HG03108 (cell line): ENCODE measurements at regions not wholly inside any gene's neighbourhood (a gene's known extent, or its start where the extent isn't known, plus 50 kb on each side); places are given as distances from the start of the nearest gene placed in this dataset.
"Not testable (repeated sequence)": the region's sequence is repeated elsewhere in the genome, so short reads cannot be mapped to it uniquely, and the experiment has no call there.

Experiments used
- ATAC-seq: cut with Tn5 transposase; IDR thresholded peaks from one replicate; pipeline ENCODE4 v1.9.1; 2021; ENCODE audit warnings: moderate library complexity; ENCODE audit not compliant: unreplicated experiment

DNA sequence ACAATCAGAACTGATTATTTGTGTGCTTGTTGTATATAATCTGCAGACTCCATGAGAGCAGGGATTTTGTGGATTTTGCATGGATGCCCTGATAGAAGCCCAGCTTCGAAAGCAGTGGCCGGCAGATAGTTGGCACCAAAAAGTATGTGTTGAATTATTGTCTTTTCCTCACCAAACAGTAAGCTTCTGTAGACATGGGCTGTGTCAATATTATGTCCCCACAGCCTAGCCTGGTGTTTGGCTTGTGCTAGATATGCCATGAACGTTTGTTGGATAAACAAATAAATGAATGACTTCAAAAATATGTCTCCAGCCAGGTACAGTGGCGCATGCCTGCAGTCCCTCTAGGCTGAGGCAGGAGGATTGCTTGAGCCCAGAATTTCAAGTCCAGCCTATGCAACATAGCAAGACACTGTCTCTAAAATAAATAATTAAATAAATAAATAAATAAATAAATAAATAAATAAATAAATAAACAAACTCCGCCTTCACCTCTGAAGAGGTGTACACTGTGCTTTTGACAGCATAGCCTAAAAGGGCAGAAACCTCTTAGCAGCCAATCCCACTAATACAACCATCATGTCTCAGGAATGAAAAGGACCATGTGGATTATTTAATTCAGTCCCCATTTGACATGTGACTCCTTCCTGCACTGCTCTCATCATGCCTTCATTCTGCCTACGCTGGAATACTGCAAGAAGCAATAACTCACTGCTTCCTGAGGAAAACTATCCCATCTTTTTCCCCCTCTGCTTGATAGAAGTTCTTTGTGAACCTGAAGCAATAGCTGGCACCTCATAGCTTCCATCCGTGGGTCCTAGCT lies 335.2 kb downstream of the FBXW7 start:
- ATAC-seq, result no peak

GRCh38 chr4:152197211-152197610 lies 338.7 kb downstream of the FBXW7 start:
- ATAC-seq, result no peak

DNA sequence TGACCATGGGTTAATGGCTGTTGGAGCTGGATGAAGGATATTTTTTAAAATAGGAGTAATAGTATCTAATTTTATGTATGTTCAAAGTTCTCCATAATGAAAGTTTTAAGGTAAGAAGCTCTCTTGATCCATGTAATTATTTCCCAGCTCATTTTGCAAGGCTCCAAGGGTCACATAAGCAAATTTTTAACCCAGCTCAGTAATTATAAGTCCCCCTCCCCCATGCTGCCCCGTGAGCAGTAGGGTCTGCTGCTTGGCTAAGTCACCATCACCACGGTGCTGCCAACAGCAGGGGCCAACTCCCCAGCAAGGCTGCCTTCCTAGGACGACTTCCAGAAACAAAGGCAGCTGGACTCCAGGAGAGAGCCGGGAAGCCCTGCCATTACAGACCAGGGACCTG lies 340.0 kb downstream of the FBXW7 start:
- ATAC-seq, result no peak

DNA sequence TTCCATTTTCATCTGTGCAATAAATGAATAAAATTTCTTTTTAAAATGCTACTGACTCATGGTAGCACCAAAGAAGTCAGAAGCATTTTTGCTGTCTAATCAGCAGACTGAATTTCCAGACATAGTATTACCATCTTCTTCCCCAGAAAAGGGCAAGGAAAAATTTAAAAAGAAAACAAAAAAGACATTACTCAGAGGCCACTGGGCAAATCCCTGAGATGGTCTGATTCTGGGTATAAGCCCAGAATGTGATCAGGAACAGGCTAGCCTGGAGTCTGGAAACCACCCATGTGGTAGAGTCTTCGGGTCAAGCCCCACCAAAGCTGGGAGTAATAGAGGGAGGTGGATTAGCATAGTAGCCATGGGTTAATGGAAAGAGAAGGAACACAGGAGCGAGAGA lies 342.8 kb downstream of the FBXW7 start:
- ATAC-seq, result no peak

DNA sequence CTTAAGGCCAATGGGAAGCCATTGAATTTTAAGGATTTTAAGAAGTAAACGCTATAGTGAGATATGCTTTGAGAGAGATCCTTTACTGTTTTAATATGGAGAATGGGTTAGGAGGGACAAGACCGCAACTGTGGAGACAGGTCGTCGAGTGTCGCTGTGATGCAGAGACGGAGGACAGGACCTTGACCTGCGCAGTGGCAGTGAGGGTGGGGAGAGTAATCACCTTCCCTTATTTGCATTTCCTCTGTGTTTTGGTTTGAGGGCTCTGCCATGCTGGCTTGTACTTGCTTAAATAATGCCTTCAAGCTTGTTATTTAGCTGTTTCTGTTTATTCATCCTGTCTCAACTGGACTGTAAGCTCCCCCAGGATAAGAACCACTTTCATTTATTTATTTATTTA lies 345.0 kb downstream of the FBXW7 start:
- no peak for ATAC-seq

GRCh38 chr4:152189451-152190179 lies 346.3 kb downstream of the FBXW7 start:
- peak; percentile 85 for ATAC-seq

GRCh38 chr4:152188801-152189200 lies 347.1 kb downstream of the FBXW7 start:
- no peak for ATAC-seq

DNA sequence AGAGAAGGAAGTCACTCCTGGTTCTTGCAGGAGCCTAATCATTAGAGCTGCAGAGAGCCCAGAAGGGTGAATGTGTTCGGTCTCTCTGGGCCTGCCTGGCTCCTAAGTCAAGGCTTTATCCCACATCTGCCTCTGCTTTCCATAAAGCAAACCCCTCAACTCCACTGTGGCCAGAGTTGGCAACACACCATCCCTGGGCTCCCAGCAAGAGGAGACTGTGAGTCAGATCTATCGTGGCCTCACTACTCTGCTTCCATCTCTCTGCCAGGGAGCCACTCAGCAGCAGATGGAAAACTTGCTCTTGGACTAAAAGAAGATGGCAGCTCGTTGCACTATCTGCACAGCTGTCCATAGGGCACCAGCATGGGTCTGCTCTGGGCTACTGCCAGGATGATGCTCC lies 348.2 kb downstream of the FBXW7 start:
- no peak for ATAC-seq

- ATAC-seq, result no peak
Measured at GRCh38 chr4:152185786-152186550, 349.9 kb downstream of the FBXW7 start.

DNA sequence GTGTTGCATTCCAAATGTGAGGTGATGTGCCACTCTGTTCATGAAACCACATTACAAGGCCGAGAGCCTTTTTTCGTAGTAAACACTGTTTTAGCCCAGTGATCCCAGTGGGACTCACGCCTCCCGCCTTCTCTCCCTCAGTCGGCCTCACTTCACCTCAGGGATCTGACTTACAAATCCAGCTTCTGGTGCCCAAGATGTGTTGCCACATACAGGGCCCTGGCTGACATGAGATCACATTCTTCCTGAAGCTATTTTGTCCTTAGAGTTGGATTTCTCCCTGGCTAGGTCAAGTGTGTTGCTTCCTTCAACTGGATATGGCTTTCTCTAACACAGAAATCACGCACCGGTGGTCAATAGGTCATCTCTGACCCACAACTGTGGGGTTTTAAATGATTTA lies 354.7 kb downstream of the FBXW7 start:
- ATAC-seq, result no peak

GRCh38 chr4:152180369-152180768 lies 355.5 kb downstream of the FBXW7 start:
- ATAC-seq, result no peak

GRCh38 chr4:152177538-152177937 lies 358.4 kb downstream of the FBXW7 start:
- not testable (repeated sequence) for ATAC-seq

- no peak for ATAC-seq
Measured at GRCh38 chr4:152176627-152177214, 359.2 kb downstream of the FBXW7 start.

DNA sequence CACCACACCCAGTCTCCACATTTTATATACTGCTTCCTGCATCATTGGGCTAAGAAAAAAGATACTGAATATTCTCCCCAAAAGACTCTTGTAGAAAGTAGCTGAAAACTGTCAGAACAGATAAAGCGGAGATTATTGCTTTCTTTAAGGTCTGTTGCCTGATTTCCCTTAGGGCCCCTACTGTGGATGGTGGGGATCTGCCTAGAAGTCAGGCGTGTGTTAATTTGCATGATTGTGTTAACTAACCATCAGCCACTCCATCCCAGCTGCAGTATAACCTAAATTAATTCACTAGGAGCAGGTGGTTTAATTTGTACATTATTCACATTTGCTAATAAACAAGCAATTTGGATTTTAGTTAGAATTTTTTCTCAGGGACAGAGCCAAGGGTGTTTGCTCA lies 360.3 kb downstream of the FBXW7 start:
- no peak for ATAC-seq

DNA sequence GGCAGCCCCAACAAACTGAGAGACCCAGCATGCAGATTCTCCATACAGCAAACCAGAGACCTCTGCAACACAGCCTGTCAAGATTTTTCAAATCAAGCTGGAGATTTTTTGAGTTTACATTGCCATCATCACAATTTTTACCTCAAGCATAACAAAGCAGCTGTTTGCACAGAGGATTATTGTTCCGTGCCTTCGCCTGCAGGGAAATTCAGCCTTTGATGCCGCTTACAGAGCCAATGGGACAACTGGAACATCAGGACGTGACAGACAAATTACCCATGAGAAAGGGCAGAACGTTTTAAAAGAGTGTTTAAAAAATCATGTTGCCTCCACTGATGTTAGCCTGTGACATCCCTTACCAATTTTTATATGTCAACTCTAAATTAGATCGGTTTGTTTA lies 363.7 kb downstream of the FBXW7 start:
- ATAC-seq, result no peak

DNA sequence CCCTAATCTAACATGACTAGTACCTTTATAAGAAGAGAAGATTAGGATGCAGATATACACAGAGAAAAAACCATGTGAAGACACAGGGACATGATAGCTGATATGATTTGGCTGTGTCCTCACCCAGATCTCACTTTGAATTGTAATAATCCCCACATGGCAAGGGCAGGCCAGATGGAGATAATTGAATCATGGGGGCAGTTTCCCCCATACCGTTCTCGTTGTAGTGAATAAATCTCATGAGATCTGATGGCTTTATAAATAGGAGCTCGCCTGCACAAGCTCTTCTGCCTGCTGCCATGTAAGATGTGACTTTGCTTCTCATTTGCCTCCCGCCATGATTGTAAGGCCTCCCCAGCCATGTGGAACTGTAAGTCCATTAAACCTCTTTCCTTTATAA lies 364.3 kb downstream of the FBXW7 start:
- no peak for ATAC-seq

GRCh38 chr4:152169683-152170082 lies 366.2 kb downstream of the FBXW7 start:
- ATAC-seq, result no peak

DNA sequence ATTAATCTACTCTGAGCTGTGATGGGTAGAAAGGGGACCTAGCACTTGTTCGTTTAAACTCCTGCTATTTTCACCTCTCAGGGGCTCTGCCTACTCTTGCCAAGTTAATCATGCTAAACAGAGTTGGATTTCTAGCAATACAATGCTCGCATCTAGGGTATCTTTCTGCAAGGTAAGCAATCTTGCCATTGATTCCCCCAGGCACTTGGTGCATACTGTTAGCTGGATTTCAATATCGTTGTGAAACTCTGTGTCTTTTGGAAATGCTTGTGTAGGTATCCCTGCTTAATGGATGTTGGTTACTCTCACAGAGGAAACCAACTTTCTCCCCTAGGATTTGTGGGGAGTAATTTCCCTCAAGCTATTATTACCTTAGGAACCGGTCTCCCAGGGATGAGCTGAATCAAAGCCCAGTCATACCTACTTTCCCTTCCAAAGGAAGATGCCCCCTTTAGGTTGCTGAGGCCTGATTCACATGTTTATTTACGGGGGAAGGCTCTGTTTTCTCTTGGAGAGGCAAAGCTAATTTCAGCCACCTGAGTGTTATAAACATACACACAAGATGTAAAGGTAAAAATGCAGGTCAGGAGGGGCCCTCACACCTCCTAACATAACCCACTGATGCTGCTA lies 366.8 kb downstream of the FBXW7 start:
- ATAC-seq, result no peak

GRCh38 chr4:152166567-152166966 lies 369.3 kb downstream of the FBXW7 start:
- ATAC-seq, result no peak

GRCh38 chr4:152165846-152166245 lies 370.0 kb downstream of the FBXW7 start:
- ATAC-seq, result no peak

- no peak for ATAC-seq
Measured at GRCh38 chr4:152165146-152165545, 370.7 kb downstream of the FBXW7 start.
